Ectodermal cell (in vitro differentiated cells): ENCODE measurements at regions not wholly inside any gene's neighbourhood (a gene's known extent, or its start where the extent isn't known, plus 50 kb on each side); places are given as distances from the start of the nearest gene placed in this dataset.

Experiments
- H3K27ac ChIP-seq: 2 replicates; pipeline ENCODE4 v1.7.0; 2013; ENCODE audit warnings: mild to moderate bottlenecking, low read depth, low read length; ENCODE audit not compliant: insufficient read depth, poor library complexity, severe bottlenecking
- H3K27me3 ChIP-seq: 2 replicates; pipeline ENCODE4 v1.7.0; 2013; ENCODE audit warnings: mild to moderate bottlenecking, low read length; ENCODE audit not compliant: insufficient read depth, control insufficient read depth, poor library complexity, severe bottlenecking
- H3K36me3 ChIP-seq: one replicate; pipeline ENCODE4 v1.7.0; 2013; ENCODE audit warnings: low read length; ENCODE audit not compliant: control insufficient read depth, insufficient read depth
- H3K4me1 ChIP-seq: one replicate; pipeline ENCODE4 v1.7.0; 2013; ENCODE audit warnings: low read length; ENCODE audit not compliant: control insufficient read depth, insufficient read depth
- H3K4me3 ChIP-seq: 2 replicates; pipeline ENCODE4 v1.7.0; 2013; ENCODE audit warnings: low read depth, low read length, control low read depth; ENCODE audit not compliant: insufficient read depth
- H3K9me3 ChIP-seq: 2 replicates; pipeline ENCODE4 v1.7.0; 2013; ENCODE audit warnings: mild to moderate bottlenecking, low read length, moderate library complexity; ENCODE audit not compliant: control insufficient read depth
- WGBS, 2 experiments: methylation state at CpG; one replicate each; pipeline ENCODE4 v1.1.7; 2013; ENCODE audit warnings: missing lambda C conversion rate in 2 of 2; 5-methylcytosine and 5-hydroxymethylcytosine counted together

- peaks cover 10% of the 10 kb centered on the region for H3K4me1 ChIP-seq
- H3K36me3 ChIP-seq, result no peaks in the 10 kb centered on the region
- no peak overlapping the region for H3K4me3 ChIP-seq
- 89 to 93% methylated on average over 3 of the region's 3 CpGs for WGBS, 2 experiments
- H3K27me3 ChIP-seq, result no peaks in the 10 kb centered on the region
- no peak overlapping the region for H3K27ac ChIP-seq
- H3K9me3 ChIP-seq, result no peaks in the 10 kb centered on the region
These were observed 365.7 kb downstream of the IRX2 start for GRCh38 chr5:2385818-2386217.

GRCh38 chr5:2383698-2384065, 367.8 kb downstream of the IRX2 start:
- 89 to 92% methylated on average over 10 of the region's 10 CpGs for WGBS, 2 experiments
- Histone ChIP-seq H3K27ac (no peak overlapping the region), H3K36me3 (no peaks in the 10 kb centered on the region), H3K9me3 (no peaks in the 10 kb centered on the region), H3K27me3 (no peaks in the 10 kb centered on the region), H3K4me1 (peaks cover 10% of the 10 kb centered on the region), H3K4me3 (no peak overlapping the region)

GRCh38 chr5:2382776-2383697, 368.4 kb downstream of the IRX2 start:
- no peak overlapping the region for H3K4me3 ChIP-seq
- peaks cover 10% of the 10 kb centered on the region for H3K4me1 ChIP-seq
- no peak overlapping the region for H3K27ac ChIP-seq
- no peaks in the 10 kb centered on the region for H3K9me3 ChIP-seq
- 85 to 89% methylated on average over 20 of the region's 20 CpGs for WGBS, 2 experiments
- no peaks in the 10 kb centered on the region for H3K36me3 ChIP-seq
- H3K27me3 ChIP-seq, result no peaks in the 10 kb centered on the region

GRCh38 chr5:2381861-2382260, 369.6 kb downstream of the IRX2 start:
- H3K4me3 ChIP-seq, result no peak overlapping the region
- peaks cover 10% of the 10 kb centered on the region for H3K4me1 ChIP-seq

GRCh38 chr5:2381070-2381469, 370.4 kb downstream of the IRX2 start:
- Histone ChIP-seq H3K4me1 (peaks cover 10% of the 10 kb centered on the region), H3K9me3 (no peaks in the 10 kb centered on the region), H3K27me3 (no peaks in the 10 kb centered on the region), H3K4me3 (no peak overlapping the region), H3K36me3 (no peaks in the 10 kb centered on the region), H3K27ac (no peak overlapping the region)
- 93 to 95% methylated on average over 7 of the region's 7 CpGs for WGBS, 2 experiments

More at GRCh38 chr5:2381861-2382260, 369.6 kb downstream of the IRX2 start:
- Histone ChIP-seq H3K27me3 (no peaks in the 10 kb centered on the region), H3K27ac (no peak overlapping the region), H3K36me3 (no peaks in the 10 kb centered on the region), H3K9me3 (no peaks in the 10 kb centered on the region)
- 91 to 95% methylated on average over 5 of the region's 5 CpGs for WGBS, 2 experiments

GRCh38 chr5:2378976-2379375, 372.5 kb downstream of the IRX2 start:
- 100% methylated on average over 1 of the region's 1 CpG; no CpG with 5 or more reads in 1 of the 2 experiments for WGBS, 2 experiments
- Histone ChIP-seq H3K36me3 (no peaks in the 10 kb centered on the region), H3K4me1 (peaks cover 9% of the 10 kb centered on the region), H3K4me3 (no peak overlapping the region), H3K27ac (no peak overlapping the region), H3K27me3 (no peaks in the 10 kb centered on the region), H3K9me3 (no peaks in the 10 kb centered on the region)

GRCh38 chr5:2378108-2378507, 373.4 kb downstream of the IRX2 start:
- H3K4me1 ChIP-seq, result peaks cover under 1% of the 10 kb centered on the region
- WGBS, 2 experiments, result 89% methylated on average over 7 of the region's 7 CpGs
- H3K27ac ChIP-seq, result no peak overlapping the region
- no peaks in the 10 kb centered on the region for H3K36me3 ChIP-seq
- no peaks in the 10 kb centered on the region for H3K9me3 ChIP-seq
- no peaks in the 10 kb centered on the region for H3K27me3 ChIP-seq
- no peak overlapping the region for H3K4me3 ChIP-seq

- H3K4me3 ChIP-seq, result no peak overlapping the region
- H3K9me3 ChIP-seq, result no peaks in the 10 kb centered on the region
- H3K27ac ChIP-seq, result no peak overlapping the region
- H3K4me1 ChIP-seq, result no peaks in the 10 kb centered on the region
- WGBS, 2 experiments, result 95 to 98% methylated on average over 6 of the region's 6 CpGs
- H3K36me3 ChIP-seq, result no peaks in the 10 kb centered on the region
- H3K27me3 ChIP-seq, result no peaks in the 10 kb centered on the region
These were observed 375.0 kb downstream of the IRX2 start for GRCh38 chr5:2376486-2376885.

- 96% methylated on average over 11 of the region's 11 CpGs for WGBS, 2 experiments
These were observed 375.7 kb downstream of the IRX2 start for GRCh38 chr5:2375757-2376250.

GRCh38 chr5:2375291-2375690, 376.2 kb downstream of the IRX2 start:
- Histone ChIP-seq H3K4me1 (no peaks in the 10 kb centered on the region), H3K27ac (no peak overlapping the region), H3K36me3 (no peaks in the 10 kb centered on the region), H3K27me3 (no peaks in the 10 kb centered on the region), H3K9me3 (no peaks in the 10 kb centered on the region), H3K4me3 (no peak overlapping the region)
- WGBS, 2 experiments, result 94 to 95% methylated on average over 13 of the region's 13 CpGs

More at GRCh38 chr5:2375757-2376250, 375.7 kb downstream of the IRX2 start:
- H3K9me3 ChIP-seq, result no peaks in the 10 kb centered on the region
- H3K27ac ChIP-seq, result no peak overlapping the region
- no peaks in the 10 kb centered on the region for H3K4me1 ChIP-seq
- H3K4me3 ChIP-seq, result no peak overlapping the region
- no peaks in the 10 kb centered on the region for H3K36me3 ChIP-seq
- H3K27me3 ChIP-seq, result no peaks in the 10 kb centered on the region
